ENCODE measurements at regions not wholly inside any gene's neighbourhood (a gene's known extent, or its start where the extent isn't known, plus 50 kb on each side); places are given as distances from the start of the nearest gene placed in this dataset.

GRCh38 chr6:170053966-170054661, 236.8 kb downstream of the DLL1 start:
- no peak for DNase-seq

DNA sequence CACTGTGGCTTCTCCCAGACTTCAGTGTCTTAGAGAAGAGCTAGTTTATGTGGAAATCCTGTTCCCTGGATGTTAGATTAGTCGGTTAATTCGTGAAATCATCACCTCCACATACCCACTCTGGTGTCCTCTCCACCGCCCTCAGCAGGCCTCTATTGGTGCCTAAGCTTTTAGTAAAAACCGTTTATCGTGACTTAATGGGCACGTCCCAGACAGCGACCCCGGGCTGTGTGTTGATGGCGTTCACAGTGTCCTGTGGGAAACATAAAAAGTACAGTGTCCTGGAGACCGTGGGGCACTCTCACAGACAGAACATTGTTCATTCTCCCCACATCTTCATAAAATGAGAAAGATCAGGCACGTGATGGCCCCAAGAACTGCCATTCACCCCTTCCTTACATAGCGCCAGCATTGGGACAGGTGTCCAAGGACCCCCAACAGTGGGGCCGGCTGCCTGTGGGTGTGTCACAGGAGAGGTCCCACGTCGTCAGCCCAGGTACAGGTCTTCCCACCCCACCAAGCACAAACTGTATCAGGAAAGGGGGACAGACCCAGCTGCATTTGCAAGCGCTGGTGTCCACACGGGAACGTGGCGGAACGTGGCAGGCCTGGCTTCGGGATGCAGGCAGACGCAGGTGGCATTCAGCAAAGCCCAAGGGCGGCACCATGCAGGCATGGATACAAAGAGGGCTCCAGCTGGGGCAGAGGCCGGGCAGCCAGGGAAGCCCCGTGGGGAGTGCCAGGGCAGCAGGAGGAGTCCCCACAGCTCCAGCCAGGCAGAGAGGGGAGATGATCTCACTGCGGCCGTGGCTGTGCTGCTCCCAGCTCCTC, 237.7 kb downstream of the DLL1 start:
- no peak for DNase-seq

DNA sequence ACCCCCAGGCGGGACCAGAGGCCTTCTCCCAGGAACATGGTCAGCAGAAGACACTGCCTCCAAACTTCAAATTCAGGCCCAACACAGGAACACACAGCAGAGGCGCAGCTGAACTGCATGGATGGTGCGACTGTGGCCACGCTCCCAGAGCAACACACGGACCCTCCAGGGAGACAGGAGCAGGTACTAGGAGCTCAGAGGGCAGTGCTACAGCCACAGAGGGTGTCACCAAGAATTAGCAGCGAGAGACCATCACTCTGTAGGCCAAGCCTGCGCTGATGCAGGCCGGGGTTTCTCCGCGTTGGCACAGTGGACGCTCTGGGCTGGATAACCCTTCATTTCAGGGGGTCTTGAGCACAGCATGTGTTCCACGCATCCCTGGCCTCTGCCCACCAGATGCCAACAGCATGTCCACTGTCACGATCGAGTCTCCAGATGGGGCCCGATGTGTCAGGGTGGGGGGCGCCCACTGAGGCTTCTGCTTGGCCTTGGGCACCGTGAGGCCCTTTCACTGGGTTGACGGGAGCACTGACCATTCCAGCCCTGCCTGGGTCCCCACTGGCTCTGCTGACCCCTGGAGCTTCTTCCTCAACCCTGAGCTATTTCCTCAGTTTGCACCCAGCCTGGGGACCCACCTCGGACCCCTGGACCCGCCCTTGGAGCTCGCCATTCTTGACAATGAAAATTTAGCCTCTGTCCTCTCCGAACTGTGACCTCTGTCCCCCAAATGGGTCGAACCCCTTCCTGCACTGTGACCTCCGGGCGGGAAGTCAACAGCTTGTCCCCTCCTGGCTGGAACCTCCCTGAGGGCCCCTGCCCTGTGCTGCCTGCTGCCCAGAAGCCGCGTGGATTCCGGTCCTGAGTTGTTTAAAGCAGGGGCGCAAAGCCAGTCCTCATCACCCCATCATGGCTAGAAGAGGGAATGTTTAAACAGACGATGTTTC, 239.4 kb downstream of the DLL1 start:
- DNase-seq = no peak

- DNase-seq = no peak
Measured at GRCh38 chr6:170050591-170051041, 240.3 kb downstream of the DLL1 start.

DNA sequence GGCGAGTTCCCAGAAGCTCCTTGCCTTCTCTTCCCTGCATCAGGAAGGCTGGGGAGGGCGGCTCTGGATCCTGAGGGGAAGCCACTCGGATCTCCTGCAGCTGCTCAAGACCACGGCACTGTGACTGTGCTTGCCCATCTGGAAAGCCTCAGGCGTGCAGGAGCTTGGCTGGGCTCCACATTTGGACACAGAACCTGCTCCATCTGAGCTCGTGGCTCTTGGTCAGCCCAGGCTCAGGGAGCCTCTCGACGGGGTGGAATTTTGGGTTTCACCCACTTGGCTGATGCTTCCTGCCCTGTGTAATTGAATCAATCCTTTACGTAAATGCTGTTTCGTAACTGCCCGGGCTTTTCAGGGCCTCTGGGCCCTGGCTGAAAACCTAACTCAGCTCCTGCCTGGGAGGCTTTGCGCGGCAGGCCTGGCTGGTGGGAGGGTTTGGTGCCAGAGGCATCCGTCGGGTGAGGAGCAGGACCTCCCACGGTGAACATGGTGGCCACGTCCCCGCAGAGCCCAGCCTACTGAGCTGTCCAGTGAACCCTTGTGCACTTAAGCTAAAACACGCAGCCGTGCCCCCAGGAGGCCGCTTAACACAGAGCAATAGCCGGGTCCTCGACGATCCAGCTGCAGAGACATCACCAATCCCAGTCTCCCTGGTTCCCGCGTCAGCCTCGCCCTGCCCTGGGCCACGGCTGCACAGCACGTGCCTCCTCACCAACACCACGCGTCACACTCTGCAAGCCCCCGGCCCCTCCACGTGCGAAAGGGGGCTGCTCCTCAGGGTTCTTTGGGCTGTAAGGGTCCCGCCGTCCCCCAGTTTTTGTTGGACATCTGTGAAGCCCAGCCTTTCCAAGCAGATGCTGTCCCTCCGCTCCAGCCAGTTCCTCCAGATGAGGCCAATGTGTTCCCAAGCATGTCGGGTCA, 241.0 kb downstream of the DLL1 start:
- no peak for DNase-seq

DNA sequence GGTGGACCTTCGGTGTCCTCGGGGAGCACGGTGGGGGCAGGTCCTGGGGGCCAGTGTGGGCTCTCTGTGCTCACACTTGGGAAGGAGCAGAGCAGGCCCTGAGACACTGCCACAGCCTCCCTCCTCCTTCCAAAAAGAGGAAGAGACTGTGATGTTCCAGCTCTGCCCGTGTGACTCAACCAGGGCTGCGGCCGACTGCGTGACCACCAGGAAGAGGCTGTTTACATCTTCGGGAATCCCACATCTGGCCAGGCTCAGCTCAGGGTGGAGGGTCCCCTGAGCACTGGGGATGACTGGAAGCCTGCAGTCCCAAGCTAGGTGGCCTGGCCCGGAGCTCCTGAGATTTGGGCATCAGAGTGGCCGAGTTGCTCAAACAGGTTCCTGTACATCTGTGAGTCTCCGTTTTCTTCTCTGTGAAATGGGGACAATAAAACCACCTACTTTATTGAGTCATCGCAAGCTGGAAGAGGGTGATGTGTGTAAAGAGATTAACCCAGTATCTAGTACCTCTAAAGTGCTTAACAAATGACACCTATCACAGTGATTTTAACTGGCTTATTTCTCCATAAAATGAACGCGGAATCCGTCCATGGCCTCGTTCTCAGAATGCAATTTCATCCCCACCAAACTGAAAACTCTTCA, 242.1 kb downstream of the DLL1 start:
- DNase-seq = no peak

- DNase-seq = no peak
Measured at GRCh38 chr6:170047823-170048222, 243.1 kb downstream of the DLL1 start.

DNA sequence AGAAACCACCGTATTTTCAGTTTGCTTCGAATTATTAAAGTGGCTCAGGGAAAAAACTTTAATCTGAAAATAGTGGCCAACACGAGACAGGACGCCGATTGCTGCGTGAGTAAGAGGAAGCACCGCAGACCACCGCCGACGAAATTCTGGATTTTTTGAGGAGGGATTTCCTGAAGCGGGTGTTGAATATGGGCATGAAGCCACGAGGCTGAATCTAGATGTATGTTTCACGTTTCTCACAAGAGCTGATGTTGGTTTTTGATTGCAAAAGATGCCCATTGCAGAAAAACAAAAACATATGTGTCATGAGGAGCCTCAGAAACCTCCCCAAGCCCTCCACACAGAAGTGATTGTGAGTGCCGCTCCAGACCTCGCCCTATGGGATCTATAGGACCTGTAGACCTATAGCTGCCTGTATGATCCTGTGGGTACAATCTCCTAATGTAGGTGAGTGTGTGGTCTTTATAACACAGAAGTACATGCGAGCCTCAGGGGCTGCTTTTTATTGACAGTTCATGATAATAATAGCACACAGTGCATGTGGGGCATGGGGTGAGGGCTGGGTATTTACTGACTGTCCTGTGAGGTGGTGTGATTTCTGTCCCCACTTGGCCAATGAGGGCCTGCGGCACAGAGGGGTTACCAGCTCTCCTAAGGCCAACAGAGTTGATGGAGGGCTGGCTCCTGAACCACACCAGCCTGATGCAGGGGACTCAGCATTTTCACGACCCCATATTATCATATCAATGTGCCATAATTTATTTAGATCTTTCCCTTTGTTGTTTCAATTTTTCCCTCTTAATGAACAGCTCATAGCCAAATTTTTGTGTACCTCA, 243.9 kb downstream of the DLL1 start:
- no peak for DNase-seq

DNA sequence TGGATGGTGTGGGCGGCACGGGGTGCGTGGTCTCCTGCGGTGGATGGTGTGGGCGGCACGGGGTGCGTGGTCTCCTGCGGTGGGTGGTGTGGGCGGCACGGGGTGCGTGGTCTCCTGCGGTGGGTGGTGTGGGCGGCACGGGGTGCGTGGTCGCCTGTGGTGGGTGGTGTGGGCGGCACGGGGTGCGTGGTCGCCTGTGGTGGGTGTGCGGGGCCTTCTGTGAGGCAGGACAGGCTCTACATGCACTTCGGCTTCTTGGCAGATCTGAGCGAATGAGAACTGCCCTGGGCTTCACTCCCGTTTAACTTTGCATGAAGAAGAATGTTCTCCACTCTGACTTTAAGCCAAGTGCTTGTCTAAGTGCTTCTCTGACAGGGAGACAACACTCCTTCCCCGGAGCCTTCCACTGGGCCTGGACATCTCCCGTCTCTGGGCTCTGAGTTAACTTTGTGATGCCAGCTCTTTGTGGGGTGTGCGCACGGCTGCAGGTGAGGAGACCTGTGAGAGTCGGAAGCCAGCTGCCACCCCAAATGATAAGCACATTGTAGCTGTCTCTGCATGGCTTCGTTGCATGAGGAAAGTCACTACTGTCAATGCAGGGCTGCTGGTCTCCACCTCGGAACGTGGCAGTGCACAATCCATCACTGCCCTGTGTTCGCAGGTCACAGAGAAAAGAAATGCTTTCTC, 244.8 kb downstream of the DLL1 start:
- no peak for DNase-seq

DNA sequence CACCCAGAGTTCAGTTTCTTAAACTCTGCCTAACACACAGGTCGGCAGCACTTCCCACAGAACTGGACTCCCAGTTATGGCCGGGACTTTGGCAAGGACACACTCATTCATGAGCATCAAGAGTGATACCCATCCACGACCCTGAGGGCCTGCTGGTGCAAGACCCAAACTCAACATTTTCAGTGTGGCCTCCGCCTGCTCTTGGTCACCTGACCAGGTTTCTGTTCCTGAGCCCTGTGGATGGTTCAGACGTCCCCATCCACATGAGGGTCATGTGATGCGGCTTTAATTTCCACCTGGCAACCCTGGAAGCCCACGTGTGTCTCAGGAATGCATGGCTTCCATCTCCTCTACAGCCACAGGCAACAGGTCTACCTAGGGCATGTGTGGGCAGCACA, 245.3 kb downstream of the DLL1 start:
- no peak for DNase-seq

GRCh38 chr6:170044836-170045562, 245.9 kb downstream of the DLL1 start:
- no peak for DNase-seq

DNA sequence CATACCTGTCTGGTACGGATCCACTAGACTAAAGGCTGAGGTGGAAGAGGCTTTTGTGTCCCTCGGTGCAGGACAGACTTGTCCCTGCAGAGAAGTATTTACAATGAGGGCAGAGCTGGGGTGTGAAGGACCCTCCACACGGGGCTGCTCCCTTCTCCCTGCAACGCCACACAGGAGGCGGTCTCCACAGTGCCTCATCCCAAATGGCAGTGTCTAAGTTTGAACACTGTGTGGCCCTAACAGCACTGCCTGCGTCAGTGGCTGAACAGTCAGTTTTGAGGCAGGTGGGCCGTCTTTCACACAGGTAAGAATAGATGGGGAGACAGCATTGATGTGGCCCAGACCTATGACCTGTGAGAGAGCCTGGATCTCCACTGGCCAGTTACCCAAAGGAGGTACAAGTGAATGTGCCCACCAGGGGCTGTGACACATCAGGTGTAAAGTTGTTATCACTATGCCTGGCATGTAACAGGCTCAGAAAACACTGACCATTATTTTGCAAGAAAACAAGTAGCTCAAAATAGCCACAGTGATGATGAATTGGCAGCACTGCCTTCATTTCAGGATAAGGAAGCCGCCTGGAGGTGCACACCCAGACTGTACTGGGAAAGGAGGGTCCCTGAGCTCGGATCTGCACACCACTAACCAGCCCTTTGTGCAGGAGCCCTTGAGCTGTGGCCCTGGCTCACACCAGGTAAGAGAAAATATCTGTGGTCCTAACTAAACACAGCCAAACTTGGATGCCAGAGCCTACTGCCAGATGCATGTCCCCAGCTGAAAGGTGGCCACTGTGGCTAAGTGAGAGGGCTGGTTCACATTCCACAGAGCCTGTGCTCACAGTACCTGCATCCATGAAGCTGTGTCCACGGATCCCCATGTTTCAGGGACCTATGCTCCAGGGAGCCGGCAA, 246.7 kb downstream of the DLL1 start:
- no peak for DNase-seq

GRCh38 chr6:170043150-170043819, 247.6 kb downstream of the DLL1 start:
- no peak for DNase-seq

GRCh38 chr6:170042596-170043118, 248.2 kb downstream of the DLL1 start:
- DNase-seq = no peak

GRCh38 chr6:170042123-170042522, 248.8 kb downstream of the DLL1 start:
- DNase-seq = no peak

- no peak for DNase-seq
Measured at GRCh38 chr6:170041526-170041925, 249.4 kb downstream of the DLL1 start.

- DNase-seq = no peak
Measured at GRCh38 chr6:170040906-170041305, 250.0 kb downstream of the DLL1 start.
